ENCODE measurements at regions not wholly inside any gene's neighbourhood (a gene's known extent, or its start where the extent isn't known, plus 50 kb on each side); places are given as distances from the start of the nearest gene placed in this dataset.

DNA sequence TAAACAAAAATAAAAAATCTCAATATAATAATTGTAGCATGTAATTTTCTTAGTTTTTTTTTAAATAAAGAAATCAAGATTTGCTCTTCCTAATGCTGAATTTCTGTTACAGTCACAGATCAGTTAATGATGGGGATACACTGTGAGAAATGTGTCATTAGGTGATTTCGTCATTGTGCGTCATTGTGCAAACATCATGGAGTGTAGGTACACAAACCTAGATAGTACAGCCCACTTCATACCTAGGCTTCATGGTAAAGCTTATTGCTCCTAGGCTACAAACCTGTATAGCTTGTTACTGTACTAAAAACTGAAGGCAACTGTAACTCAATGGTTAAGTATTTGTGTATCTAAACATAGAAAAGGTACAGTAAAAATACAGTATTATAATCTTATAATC, 74.4 kb upstream of the LSM8 start:
- TF ChIP-seq EP300 (IDR thresholded peaks at IDR 0.05): no peak
- TF ChIP-seq, protein P1, sequence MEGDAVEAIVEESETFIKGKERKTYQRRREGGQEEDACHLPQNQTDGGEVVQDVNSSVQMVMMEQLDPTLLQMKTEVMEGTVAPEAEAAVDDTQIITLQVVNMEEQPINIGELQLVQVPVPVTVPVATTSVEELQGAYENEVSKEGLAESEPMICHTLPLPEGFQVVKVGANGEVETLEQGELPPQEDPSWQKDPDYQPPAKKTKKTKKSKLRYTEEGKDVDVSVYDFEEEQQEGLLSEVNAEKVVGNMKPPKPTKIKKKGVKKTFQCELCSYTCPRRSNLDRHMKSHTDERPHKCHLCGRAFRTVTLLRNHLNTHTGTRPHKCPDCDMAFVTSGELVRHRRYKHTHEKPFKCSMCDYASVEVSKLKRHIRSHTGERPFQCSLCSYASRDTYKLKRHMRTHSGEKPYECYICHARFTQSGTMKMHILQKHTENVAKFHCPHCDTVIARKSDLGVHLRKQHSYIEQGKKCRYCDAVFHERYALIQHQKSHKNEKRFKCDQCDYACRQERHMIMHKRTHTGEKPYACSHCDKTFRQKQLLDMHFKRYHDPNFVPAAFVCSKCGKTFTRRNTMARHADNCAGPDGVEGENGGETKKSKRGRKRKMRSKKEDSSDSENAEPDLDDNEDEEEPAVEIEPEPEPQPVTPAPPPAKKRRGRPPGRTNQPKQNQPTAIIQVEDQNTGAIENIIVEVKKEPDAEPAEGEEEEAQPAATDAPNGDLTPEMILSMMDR (IDR thresholded peaks at IDR 0.05): no peak
- TF ChIP-seq POLR2A (IDR thresholded peaks at IDR 0.05): no peak
